GM12873 (cell line): ENCODE measurements at regions not wholly inside any gene's neighbourhood (a gene's known extent, or its start where the extent isn't known, plus 50 kb on each side); places are given as distances from the start of the nearest gene placed in this dataset.

ENCODE experiments used
- CTCF ChIP-seq: IDR thresholded peaks from 2 replicates; pipeline ENCODE4 v1.5.1; 2012; ENCODE audit warnings: low read depth, mild to moderate bottlenecking, moderate library complexity, low read length, control low read depth; ENCODE audit not compliant: insufficient read depth; ENCODE audit errors: missing control alignments

- TF ChIP-seq CTCF, result no peak
Measured at GRCh38 chr16:60107871-60108270, 1373.8 kb upstream of the GOT2 start.

- TF ChIP-seq CTCF, result no peak
Measured at GRCh38 chr16:60107437-60107836, 1373.3 kb upstream of the GOT2 start.

- no peak for TF ChIP-seq CTCF
Measured at GRCh38 chr16:60100371-60100770, 1366.3 kb upstream of the GOT2 start.

- TF ChIP-seq CTCF, result no peak
Measured at GRCh38 chr16:60091529-60091928, 1357.4 kb upstream of the GOT2 start.

GRCh38 chr16:60091071-60091470 is 1357.0 kb upstream of the GOT2 start:
- no peak for TF ChIP-seq CTCF

GRCh38 chr16:60087530-60087929 is 1353.4 kb upstream of the GOT2 start:
- TF ChIP-seq CTCF, result no peak

- TF ChIP-seq CTCF, result no peak
Measured at GRCh38 chr16:60077861-60078260, 1343.7 kb upstream of the GOT2 start.
